Activated naive CD4-positive, alpha-beta T cell treated with anti-CD3 and anti-CD28 coated beads, Interleukin-2, amount 50 U/mL, for 72 hours (primary cell): ENCODE measurements at regions not wholly inside any gene's neighbourhood (a gene's known extent, or its start where the extent isn't known, plus 50 kb on each side); places are given as distances from the start of the nearest gene placed in this dataset.

Source experiments
- ATAC-seq, 2 donors: fragments of 150-1000 bp; cut with Tn5 transposase; 2 replicates each; pipeline ENCODE4 v1.10.0; 2021; ENCODE audit warnings: mild to moderate bottlenecking in 2 of 2, moderate library complexity in 2 of 2
- DNase-seq, 2 donors: peaks; one replicate each; pipeline ENCODE4 v3.0.0; 2021 to 2022; ENCODE audit warnings: low spot score in 2 of 2
- H3K27ac Mint-ChIP-seq, 2 donors: one replicate each; pipeline ENCODE4 v1.8.0; 2022; ENCODE audit warnings: mild to moderate bottlenecking in 2 of 2, mixed read lengths in 2 of 2
- H3K36me3 Mint-ChIP-seq, 2 donors: one replicate each; pipeline ENCODE4 v1.8.0; 2022; ENCODE audit warnings: mixed read lengths in 2 of 2
- H3K9me3 Mint-ChIP-seq, 2 donors: one replicate each; pipeline ENCODE4 v1.8.0; 2022; ENCODE audit warnings: mixed read lengths in 2 of 2

GRCh38 chr1:235925016-235925415, 58.3 kb upstream of the LYST start:
- Mint-ChIP-seq H3K36me3 (no peaks in the 10 kb centered on the region), H3K9me3 (no peaks in the 10 kb centered on the region), H3K27ac (no peak overlapping the region)
- no peak for ATAC-seq
- no peak for DNase-seq

- no peaks in the 10 kb centered on the region for H3K36me3 Mint-ChIP-seq
- no peak for DNase-seq
These were observed 56.8 kb upstream of the LYST start for GRCh38 chr1:235923466-235924021.

GRCh38 chr1:235920596-235921375, 54.1 kb upstream of the LYST start:
- H3K27ac Mint-ChIP-seq: peak overlapping the region in 1 of 2 donors; percentile 39
- ATAC-seq (no peak), DNase-seq (no peak)
- H3K9me3 Mint-ChIP-seq: peaks cover 0 to under 1% of the 10 kb centered on the region in 2 donors
- H3K36me3 Mint-ChIP-seq: no peaks in the 10 kb centered on the region

More at GRCh38 chr1:235923466-235924021, 56.8 kb upstream of the LYST start:
- H3K27ac Mint-ChIP-seq: no peak overlapping the region
- H3K9me3 Mint-ChIP-seq: no peaks in the 10 kb centered on the region
- ATAC-seq: peak in 1 of 2 donors; percentile 47

- Mint-ChIP-seq H3K9me3 (peaks cover 0 to 4% of the 10 kb centered on the region in 2 donors), H3K36me3 (no peaks in the 10 kb centered on the region), H3K27ac (peak overlapping the region in 1 of 2 donors; percentile 39)
- no peak for ATAC-seq
- DNase-seq: no peak
These were observed 53.2 kb upstream of the LYST start for GRCh38 chr1:235919833-235920441.

GRCh38 chr1:235919127-235919832, 52.6 kb upstream of the LYST start:
- no peak for ATAC-seq
- H3K27ac Mint-ChIP-seq: peak overlapping the region in 1 of 2 donors; percentile 38
- peaks cover 0 to 4% of the 10 kb centered on the region in 2 donors for H3K9me3 Mint-ChIP-seq
- H3K36me3 Mint-ChIP-seq: no peaks in the 10 kb centered on the region
- DNase-seq: no peak

- Mint-ChIP-seq H3K36me3 (no peaks in the 10 kb centered on the region), H3K9me3 (peaks cover 0 to 4% of the 10 kb centered on the region in 2 donors)
These were observed 51.8 kb upstream of the LYST start for GRCh38 chr1:235918465-235918864.

GRCh38 chr1:235918032-235918431, 51.3 kb upstream of the LYST start:
- DNase-seq (no peak), ATAC-seq (no peak)
- H3K9me3 Mint-ChIP-seq: peaks cover 0 to 4% of the 10 kb centered on the region in 2 donors
- no peak overlapping the region for H3K27ac Mint-ChIP-seq
- H3K36me3 Mint-ChIP-seq: no peaks in the 10 kb centered on the region

More at GRCh38 chr1:235918465-235918864, 51.8 kb upstream of the LYST start:
- no peak overlapping the region for H3K27ac Mint-ChIP-seq
- no peak for DNase-seq
- no peak for ATAC-seq

GRCh38 chr1:235917267-235917811, 50.6 kb upstream of the LYST start:
- peak; percentile 96 to 98 for ATAC-seq
- no peaks in the 10 kb centered on the region for H3K36me3 Mint-ChIP-seq
- DNase-seq: peak; percentile 65 to 74
- H3K27ac Mint-ChIP-seq: peak overlapping the region; percentile 65 to 92
- H3K9me3 Mint-ChIP-seq: peaks cover 0 to 4% of the 10 kb centered on the region in 2 donors
